B cell (primary cell): ENCODE measurements at regions not wholly inside any gene's neighbourhood (a gene's known extent, or its start where the extent isn't known, plus 50 kb on each side); places are given as distances from the start of the nearest gene placed in this dataset.

Experiments used
- EZH2 ChIP-seq: IDR thresholded peaks from 2 replicates; pipeline ENCODE4 v1.6.1; 2012; ENCODE audit warnings: borderline replicate concordance, low read depth, mild to moderate bottlenecking, moderate library complexity, low read length; ENCODE audit not compliant: insufficient read depth, poor library complexity, severe bottlenecking
- TF ChIP-seq, protein P1 (sequence below): fragments of 200-600 bp; IDR thresholded peaks from one replicate; pipeline ENCODE4 v1.8.0; 2022; ENCODE audit warnings: antibody characterized with exemption, mild to moderate bottlenecking

DNA sequence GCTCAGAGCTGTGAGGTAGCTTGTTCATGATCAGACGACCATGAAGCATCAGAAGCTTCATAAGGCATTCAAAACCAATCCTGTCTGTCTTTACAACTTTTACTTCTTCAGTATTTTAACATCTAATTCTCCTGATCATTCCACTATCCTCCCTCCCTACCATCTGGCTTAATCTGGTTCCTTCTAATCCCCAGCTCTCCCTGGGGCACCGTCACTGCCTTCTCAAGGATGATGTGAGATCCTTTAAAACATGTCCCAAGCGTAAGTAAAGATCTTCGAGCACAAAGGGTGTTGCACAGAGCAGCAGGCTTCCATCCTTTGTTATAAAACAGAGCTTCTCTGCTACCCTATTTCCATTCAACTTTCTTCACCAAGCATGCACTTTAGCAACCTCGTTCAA is 362.7 kb upstream of the ARRDC4 start:
- TF ChIP-seq, protein P1, sequence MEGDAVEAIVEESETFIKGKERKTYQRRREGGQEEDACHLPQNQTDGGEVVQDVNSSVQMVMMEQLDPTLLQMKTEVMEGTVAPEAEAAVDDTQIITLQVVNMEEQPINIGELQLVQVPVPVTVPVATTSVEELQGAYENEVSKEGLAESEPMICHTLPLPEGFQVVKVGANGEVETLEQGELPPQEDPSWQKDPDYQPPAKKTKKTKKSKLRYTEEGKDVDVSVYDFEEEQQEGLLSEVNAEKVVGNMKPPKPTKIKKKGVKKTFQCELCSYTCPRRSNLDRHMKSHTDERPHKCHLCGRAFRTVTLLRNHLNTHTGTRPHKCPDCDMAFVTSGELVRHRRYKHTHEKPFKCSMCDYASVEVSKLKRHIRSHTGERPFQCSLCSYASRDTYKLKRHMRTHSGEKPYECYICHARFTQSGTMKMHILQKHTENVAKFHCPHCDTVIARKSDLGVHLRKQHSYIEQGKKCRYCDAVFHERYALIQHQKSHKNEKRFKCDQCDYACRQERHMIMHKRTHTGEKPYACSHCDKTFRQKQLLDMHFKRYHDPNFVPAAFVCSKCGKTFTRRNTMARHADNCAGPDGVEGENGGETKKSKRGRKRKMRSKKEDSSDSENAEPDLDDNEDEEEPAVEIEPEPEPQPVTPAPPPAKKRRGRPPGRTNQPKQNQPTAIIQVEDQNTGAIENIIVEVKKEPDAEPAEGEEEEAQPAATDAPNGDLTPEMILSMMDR: no peak
- TF ChIP-seq EZH2: no peak
